ENCODE measurements at regions not wholly inside any gene's neighbourhood (a gene's known extent, or its start where the extent isn't known, plus 50 kb on each side); places are given as distances from the start of the nearest gene placed in this dataset.

- no peak overlapping the region for H3K27ac Mint-ChIP-seq
- TF ChIP-seq CTCF (IDR thresholded peaks at IDR 0.05; ENCODE audit: unreplicated experiment): no peak
- no peaks in the 10 kb centered on the region for H3K36me3 Mint-ChIP-seq
- no peak for DNase-seq (ENCODE audit: low spot score in 2 of 2, unreplicated experiment in 2 of 2)
- peaks cover 13% of the 10 kb centered on the region for H3K9me3 Mint-ChIP-seq
- no peaks in the 10 kb centered on the region for H3K27me3 Mint-ChIP-seq (ENCODE audit: low read depth)
- peaks cover 15% of the 10 kb centered on the region for H3K4me1 Mint-ChIP-seq
- no peak overlapping the region for H3K4me3 Mint-ChIP-seq
These were observed 114.5 kb downstream of the MBL2 start for GRCh38 chr10:52658112-52658511.

GRCh38 chr10:52659085-52659484, 113.5 kb downstream of the MBL2 start:
- H3K27ac Mint-ChIP-seq: no peak overlapping the region
- no peak overlapping the region for H3K4me3 Mint-ChIP-seq
- peaks cover 15% of the 10 kb centered on the region for H3K9me3 Mint-ChIP-seq
- no peaks in the 10 kb centered on the region for H3K36me3 Mint-ChIP-seq
- H3K4me1 Mint-ChIP-seq: peaks cover 15% of the 10 kb centered on the region
- TF ChIP-seq CTCF (IDR thresholded peaks at IDR 0.05; ENCODE audit: unreplicated experiment): no peak
- no peak for DNase-seq (ENCODE audit: low spot score in 2 of 2, unreplicated experiment in 2 of 2)
- H3K27me3 Mint-ChIP-seq (ENCODE audit: low read depth): no peaks in the 10 kb centered on the region

- Mint-ChIP-seq H3K4me3 (no peak overlapping the region), H3K27ac (no peak overlapping the region), H3K9me3 (peaks cover 36% of the 10 kb centered on the region), H3K36me3 (peaks cover 14% of the 10 kb centered on the region), H3K27me3 (ENCODE audit: low read depth) (no peaks in the 10 kb centered on the region), H3K4me1 (peaks cover 15% of the 10 kb centered on the region)
- DNase-seq (ENCODE audit: low spot score in 2 of 2, unreplicated experiment in 2 of 2): no peak
- TF ChIP-seq CTCF (IDR thresholded peaks at IDR 0.05; ENCODE audit: unreplicated experiment): no peak
These were observed 110.3 kb downstream of the MBL2 start for GRCh38 chr10:52662256-52662655.

GRCh38 chr10:52663161-52663560, 109.4 kb downstream of the MBL2 start:
- H3K27ac Mint-ChIP-seq: no peak overlapping the region
- no peaks in the 10 kb centered on the region for H3K27me3 Mint-ChIP-seq (ENCODE audit: low read depth)
- peaks cover 11% of the 10 kb centered on the region for H3K4me1 Mint-ChIP-seq
- no peak overlapping the region for H3K4me3 Mint-ChIP-seq
- TF ChIP-seq CTCF (IDR thresholded peaks at IDR 0.05; ENCODE audit: unreplicated experiment): no peak
- H3K9me3 Mint-ChIP-seq: peaks cover 38% of the 10 kb centered on the region
- no peak for DNase-seq (ENCODE audit: low spot score in 2 of 2, unreplicated experiment in 2 of 2)
- H3K36me3 Mint-ChIP-seq: peaks cover 14% of the 10 kb centered on the region

GRCh38 chr10:52664629-52665028, 108.0 kb downstream of the MBL2 start:
- no peak overlapping the region for H3K27ac Mint-ChIP-seq
- H3K4me1 Mint-ChIP-seq: peaks cover 11% of the 10 kb centered on the region
- no peak for DNase-seq (ENCODE audit: low spot score in 2 of 2, unreplicated experiment in 2 of 2)
- H3K4me3 Mint-ChIP-seq: no peak overlapping the region
- peaks cover 38% of the 10 kb centered on the region for H3K9me3 Mint-ChIP-seq
- TF ChIP-seq CTCF (IDR thresholded peaks at IDR 0.05; ENCODE audit: unreplicated experiment): no peak
- H3K27me3 Mint-ChIP-seq (ENCODE audit: low read depth): no peaks in the 10 kb centered on the region
- peaks cover 14% of the 10 kb centered on the region for H3K36me3 Mint-ChIP-seq

- peaks cover 29% of the 10 kb centered on the region for H3K9me3 Mint-ChIP-seq
- peaks cover 11% of the 10 kb centered on the region for H3K4me1 Mint-ChIP-seq
- TF ChIP-seq CTCF (IDR thresholded peaks at IDR 0.05; ENCODE audit: unreplicated experiment): no peak
These were observed 106.8 kb downstream of the MBL2 start for GRCh38 chr10:52665821-52666220.

More at GRCh38 chr10:52665821-52666220, 106.8 kb downstream of the MBL2 start:
- no peak for DNase-seq (ENCODE audit: low spot score in 2 of 2, unreplicated experiment in 2 of 2)
- Mint-ChIP-seq H3K4me3 (no peak overlapping the region), H3K27me3 (ENCODE audit: low read depth) (no peaks in the 10 kb centered on the region), H3K27ac (no peak overlapping the region), H3K36me3 (peaks cover 14% of the 10 kb centered on the region)

Measured in mesothelial cell of epicardium (in vitro differentiated cells).